Prostate gland (tissue), 2 donors: ENCODE measurements at regions not wholly inside any gene's neighbourhood (a gene's known extent, or its start where the extent isn't known, plus 50 kb on each side); places are given as distances from the start of the nearest gene placed in this dataset.

Experiments used
- CTCF ChIP-seq, 4 experiments: fragments of 200-600 bp in 2 of 4; fragments of 450-650 bp in 2 of 4; sonication (generic) in 2 of 4; IDR thresholded peaks; 1 replicate in 3 of 4; 2 replicates in 1 of 4; pipeline ENCODE4 v1.5.1; 2016 to 2019; ENCODE audit warnings: antibody characterized with exemption in 4 of 4, mild to moderate bottlenecking in 2 of 4, moderate library complexity in 2 of 4
- POLR2AphosphoS5 ChIP-seq: sonication (generic); formaldehyde crosslinking; IDR thresholded peaks from one replicate; pipeline ENCODE4 v1.6.1; 2017; ENCODE audit warnings: antibody characterized with exemption

GRCh38 chr1:97013136-97013535 is 291.6 kb downstream of the PTBP2 start:
- TF ChIP-seq CTCF (IDR thresholded peaks at IDR 0.05), result no peak
- TF ChIP-seq POLR2AphosphoS5, result no peak
